Keratinocyte (primary cell): ENCODE measurements at regions not wholly inside any gene's neighbourhood (a gene's known extent, or its start where the extent isn't known, plus 50 kb on each side); places are given as distances from the start of the nearest gene placed in this dataset.

ENCODE experiments used
- DNase-seq: peaks from one replicate; pipeline ENCODE4 v3.0.0-alpha.2; 2011; ENCODE audit warnings: low read depth, missing footprints, low spot score
- FAIRE-seq: peaks from 2 replicates; lab custom pipeline; 2011; peaks lifted over from hg19 to GRCh38; lab: Jason Lieb, UNC
- H2AFZ ChIP-seq: 2 replicates; pipeline ENCODE4 v1.6.0; 2012; ENCODE audit warnings: low read length, control low read depth, inconsistent platforms; ENCODE audit not compliant: control insufficient read depth
- H3K27ac ChIP-seq: 2 replicates; pipeline ENCODE4 v1.5.1; 2011; ENCODE audit warnings: low read length; ENCODE audit not compliant: control insufficient read depth, insufficient read depth
- H3K27me3 ChIP-seq: 3 replicates; pipeline ENCODE4 v1.6.0; 2011; ENCODE audit warnings: low read length; ENCODE audit not compliant: control insufficient read depth, insufficient read depth; ENCODE audit errors: extremely low read depth
- H3K36me3 ChIP-seq, 2 experiments: 2 replicates in 1 of 2; 3 replicates in 1 of 2; pipeline ENCODE4 v1.5.1; 2011; ENCODE audit warnings: low read length in 2 of 2, mild to moderate bottlenecking in 1 of 2; ENCODE audit not compliant: control insufficient read depth in 2 of 2, insufficient read depth in 2 of 2; ENCODE audit errors: extremely low read depth in 1 of 2
- H3K4me1 ChIP-seq: 3 replicates; pipeline ENCODE4 v1.5.1; 2011; ENCODE audit warnings: low read length; ENCODE audit not compliant: control insufficient read depth, insufficient read depth; ENCODE audit errors: extremely low read depth
- H3K4me2 ChIP-seq: 3 replicates; pipeline ENCODE4 v1.6.0; 2011; ENCODE audit warnings: low read depth, low read length; ENCODE audit not compliant: control insufficient read depth, insufficient read depth; ENCODE audit errors: extremely low read depth
- H3K4me3 ChIP-seq, 3 experiments: fragments of 200-600 bp in 1 of 3; sonication (generic) in 1 of 3; 2 replicates in 2 of 3; 3 replicates in 1 of 3; pipeline ENCODE4 v1.5.1; 2011 to 2016; ENCODE audit warnings: low read length in 3 of 3, mild to moderate bottlenecking in 3 of 3, control low read depth in 2 of 3, inconsistent platforms in 1 of 3, low read depth in 1 of 3, mixed read lengths in 1 of 3, mixed run types in 1 of 3, moderate library complexity in 1 of 3; ENCODE audit not compliant: control insufficient read depth in 2 of 3, insufficient read depth in 2 of 3; ENCODE audit errors: extremely low read depth in 1 of 3
- H3K79me2 ChIP-seq: 2 replicates; pipeline ENCODE4 v1.6.0; 2012; ENCODE audit warnings: low read length; ENCODE audit not compliant: control insufficient read depth, insufficient read depth
- H3K9ac ChIP-seq: 3 replicates; pipeline ENCODE4 v1.6.0; 2011; ENCODE audit warnings: low read length; ENCODE audit not compliant: control insufficient read depth, insufficient read depth; ENCODE audit errors: extremely low read depth
- H3K9me1 ChIP-seq: 3 replicates; pipeline ENCODE4 v1.6.0; 2011; ENCODE audit warnings: low read length; ENCODE audit not compliant: control insufficient read depth, insufficient read depth; ENCODE audit errors: extremely low read depth
- H3K9me3 ChIP-seq: 2 replicates; pipeline ENCODE4 v1.5.1; 2012; ENCODE audit warnings: low read depth, low read length; ENCODE audit not compliant: control insufficient read depth
- H4K20me1 ChIP-seq: 3 replicates; pipeline ENCODE4 v1.6.0; 2011; ENCODE audit warnings: low read length; ENCODE audit not compliant: control insufficient read depth, insufficient read depth; ENCODE audit errors: extremely low read depth
- EZH2 ChIP-seq: IDR thresholded peaks from one replicate; pipeline ENCODE4 v1.6.1; 2012; ENCODE audit warnings: inconsistent platforms, mild to moderate bottlenecking, low read length, moderate library complexity
- dilution Hi-C: fragments of 300-500 bp; cut with MboI; formaldehyde crosslinking; loops from one replicate; pipeline ENCODE4 v1.7.0; 2020; ENCODE audit warnings: low sequenced_read_pairs; ENCODE audit not compliant: extremely low pct_ligation_motif_present
- TF ChIP-seq, protein P1 (sequence below), 3 experiments: IDR thresholded peaks in 1 of 3; conservative IDR thresholded peaks in 1 of 3; optimal IDR thresholded peaks in 1 of 3; 2 replicates in 2 of 3; 3 replicates in 1 of 3; pipeline versions ENCODE3 to v1.5.1; 2011; ENCODE audit warnings: low read length in 3 of 3, mild to moderate bottlenecking in 3 of 3, moderate library complexity in 2 of 3, control low read depth in 1 of 3, inconsistent platforms in 1 of 3; ENCODE audit not compliant: insufficient read depth in 2 of 3; ENCODE audit errors: extremely low read depth in 1 of 3

- no peak for DNase-seq
- H3K4me1 ChIP-seq = no peaks in the 10 kb centered on the region
- H2AFZ ChIP-seq = no peak overlapping the region
- dilution Hi-C loops = no loop called here
- H3K36me3 ChIP-seq = no peaks in the 10 kb centered on the region
- no peaks in the 10 kb centered on the region for H3K9me3 ChIP-seq
- no peaks in the 10 kb centered on the region for H3K9me1 ChIP-seq
- H3K27ac ChIP-seq = no peak overlapping the region
- H4K20me1 ChIP-seq = no peaks in the 10 kb centered on the region
- TF ChIP-seq, protein P1, sequence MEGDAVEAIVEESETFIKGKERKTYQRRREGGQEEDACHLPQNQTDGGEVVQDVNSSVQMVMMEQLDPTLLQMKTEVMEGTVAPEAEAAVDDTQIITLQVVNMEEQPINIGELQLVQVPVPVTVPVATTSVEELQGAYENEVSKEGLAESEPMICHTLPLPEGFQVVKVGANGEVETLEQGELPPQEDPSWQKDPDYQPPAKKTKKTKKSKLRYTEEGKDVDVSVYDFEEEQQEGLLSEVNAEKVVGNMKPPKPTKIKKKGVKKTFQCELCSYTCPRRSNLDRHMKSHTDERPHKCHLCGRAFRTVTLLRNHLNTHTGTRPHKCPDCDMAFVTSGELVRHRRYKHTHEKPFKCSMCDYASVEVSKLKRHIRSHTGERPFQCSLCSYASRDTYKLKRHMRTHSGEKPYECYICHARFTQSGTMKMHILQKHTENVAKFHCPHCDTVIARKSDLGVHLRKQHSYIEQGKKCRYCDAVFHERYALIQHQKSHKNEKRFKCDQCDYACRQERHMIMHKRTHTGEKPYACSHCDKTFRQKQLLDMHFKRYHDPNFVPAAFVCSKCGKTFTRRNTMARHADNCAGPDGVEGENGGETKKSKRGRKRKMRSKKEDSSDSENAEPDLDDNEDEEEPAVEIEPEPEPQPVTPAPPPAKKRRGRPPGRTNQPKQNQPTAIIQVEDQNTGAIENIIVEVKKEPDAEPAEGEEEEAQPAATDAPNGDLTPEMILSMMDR (optimal IDR thresholded peaks at IDR 0.05 in 1 of 3, IDR thresholded peaks at IDR 0.05 in 1 of 3, conservative IDR thresholded peaks at IDR 0.05 in 1 of 3; ENCODE audit: extremely low read depth in 1 of 3, insufficient read depth in 2 of 3, low read length in 3 of 3) = no peak
- TF ChIP-seq EZH2 = no peak
- H3K4me3 ChIP-seq = no peak overlapping the region
- peaks cover 4% of the 10 kb centered on the region for H3K27me3 ChIP-seq
- no peaks in the 10 kb centered on the region for H3K79me2 ChIP-seq
- H3K9ac ChIP-seq = no peak overlapping the region
- FAIRE-seq = no peak
- H3K4me2 ChIP-seq = no peak overlapping the region
Measured at GRCh38 chr2:100655936-100656534, 93.2 kb downstream of the PDCL3 start.

DNA sequence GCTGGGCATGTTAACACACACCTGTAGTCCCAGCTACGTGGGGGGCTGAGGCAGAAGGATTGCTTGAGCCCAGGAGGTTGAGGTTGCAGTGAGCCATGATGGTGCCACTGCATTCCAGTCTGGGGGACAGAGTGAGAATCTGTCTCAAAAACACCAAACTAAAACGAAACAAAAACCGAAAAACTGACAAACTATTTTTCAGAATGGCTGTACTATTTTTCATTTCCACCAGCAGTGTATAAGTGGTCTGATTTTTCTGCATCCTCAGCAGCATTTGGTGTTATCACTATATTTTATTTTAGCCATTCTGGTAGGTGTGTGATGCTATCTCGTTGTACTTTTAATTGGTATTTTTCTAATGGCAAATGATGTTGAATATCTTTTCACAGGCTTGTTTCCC is 95.2 kb downstream of the PDCL3 start:
- Histone ChIP-seq H4K20me1 (no peaks in the 10 kb centered on the region), H3K27ac (no peak overlapping the region), H3K9me3 (no peaks in the 10 kb centered on the region), H3K4me1 (no peaks in the 10 kb centered on the region), H3K9me1 (no peaks in the 10 kb centered on the region), H2AFZ (no peak overlapping the region), H3K27me3 (peaks cover 4% of the 10 kb centered on the region), H3K4me3 (no peak overlapping the region), H3K36me3 (no peaks in the 10 kb centered on the region), H3K9ac (no peak overlapping the region), H3K4me2 (no peak overlapping the region), H3K79me2 (no peaks in the 10 kb centered on the region)
- FAIRE-seq (no peak), DNase-seq (no peak)
- TF ChIP-seq, protein P1 (optimal IDR thresholded peaks at IDR 0.05 in 1 of 3, IDR thresholded peaks at IDR 0.05 in 1 of 3, conservative IDR thresholded peaks at IDR 0.05 in 1 of 3; ENCODE audit: extremely low read depth in 1 of 3, insufficient read depth in 2 of 3, low read length in 3 of 3) = no peak
- no peak for TF ChIP-seq EZH2
- dilution Hi-C loops = no loop called here
